RWPE2 (cell line): ENCODE measurements at regions not wholly inside any gene's neighbourhood (a gene's known extent, or its start where the extent isn't known, plus 50 kb on each side); places are given as distances from the start of the nearest gene placed in this dataset.

ENCODE experiments used
- ATAC-seq: fragments of 200-7000 bp; cut with Tn5 transposase; 3 replicates; pipeline ENCODE4 v1.9.1; 2021; ENCODE audit warnings: low read depth
- DNase-seq: peaks from one replicate; pipeline ENCODE4 v3.0.0-alpha.2; 2020; ENCODE audit warnings: low spot score
- H3K27ac ChIP-seq: fragments of 450-650 bp; 2 replicates; pipeline ENCODE4 v1.5.1; 2017; ENCODE audit warnings: mild to moderate bottlenecking; ENCODE audit not compliant: poor library complexity, severe bottlenecking
- H3K27me3 ChIP-seq: fragments of 250-450 bp; sonication (Bioruptor Pico); 2 replicates; pipeline ENCODE4 v1.5.1; 2021; ENCODE audit warnings: mild to moderate bottlenecking, moderate library complexity; ENCODE audit not compliant: insufficient read depth, poor library complexity, severe bottlenecking
- H3K36me3 ChIP-seq: fragments of 250-450 bp; sonication (Bioruptor Pico); 2 replicates; pipeline ENCODE4 v1.5.1; 2020; ENCODE audit warnings: low read depth, mild to moderate bottlenecking, moderate library complexity
- H3K4me1 ChIP-seq: fragments of 250-450 bp; sonication (Bioruptor Pico); 2 replicates; pipeline ENCODE4 v1.5.1; 2021; ENCODE audit warnings: mild to moderate bottlenecking, moderate library complexity; ENCODE audit not compliant: insufficient read depth, poor library complexity, severe bottlenecking
- H3K4me3 ChIP-seq: fragments of 250-450 bp; sonication (Bioruptor Pico); 2 replicates; pipeline ENCODE4 v1.5.1; 2021; ENCODE audit warnings: mild to moderate bottlenecking, moderate library complexity; ENCODE audit not compliant: severe bottlenecking
- H3K9me3 ChIP-seq: fragments of 250-450 bp; sonication (Bioruptor Pico); 2 replicates; pipeline ENCODE4 v1.5.1; 2021; ENCODE audit warnings: mild to moderate bottlenecking, moderate library complexity; ENCODE audit not compliant: severe bottlenecking
- TF ChIP-seq, protein P1 (sequence below): fragments of 450-650 bp; IDR thresholded peaks from one replicate; pipeline ENCODE4 v1.5.1; 2017; ENCODE audit warnings: mild to moderate bottlenecking, moderate library complexity; ENCODE audit not compliant: poor library complexity, severe bottlenecking

DNA sequence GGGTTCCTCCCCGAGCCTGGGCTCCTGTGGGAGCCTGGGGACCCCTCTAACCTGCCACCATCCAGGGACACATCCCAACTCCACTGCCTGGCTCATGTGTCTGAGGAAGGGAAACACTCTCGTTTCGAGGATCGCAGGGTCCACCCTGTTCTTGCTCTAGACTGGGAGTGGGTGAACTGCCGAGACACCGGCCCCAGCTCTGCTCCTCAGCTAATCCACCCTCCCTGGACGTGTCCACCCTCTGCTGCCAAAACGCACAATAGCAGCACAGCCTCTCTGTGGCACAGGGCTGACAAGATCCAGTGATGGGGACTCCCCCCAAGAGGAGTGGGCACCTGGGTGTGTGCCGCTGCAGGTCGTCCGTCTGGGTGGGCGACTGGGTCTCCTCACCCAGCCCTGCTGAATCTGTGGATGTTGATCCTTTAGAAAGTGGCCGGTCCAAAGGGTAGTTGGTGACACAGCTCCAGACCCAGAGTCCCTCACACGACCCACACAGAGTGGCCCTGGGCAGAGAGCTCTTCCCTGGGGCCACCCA is 65.2 kb upstream of the FAM20C start:
- H3K27me3 ChIP-seq: no peaks in the 10 kb centered on the region
- no peak overlapping the region for H3K4me3 ChIP-seq
- H3K27ac ChIP-seq: no peak overlapping the region
- H3K36me3 ChIP-seq: no peaks in the 10 kb centered on the region
- TF ChIP-seq, protein P1, sequence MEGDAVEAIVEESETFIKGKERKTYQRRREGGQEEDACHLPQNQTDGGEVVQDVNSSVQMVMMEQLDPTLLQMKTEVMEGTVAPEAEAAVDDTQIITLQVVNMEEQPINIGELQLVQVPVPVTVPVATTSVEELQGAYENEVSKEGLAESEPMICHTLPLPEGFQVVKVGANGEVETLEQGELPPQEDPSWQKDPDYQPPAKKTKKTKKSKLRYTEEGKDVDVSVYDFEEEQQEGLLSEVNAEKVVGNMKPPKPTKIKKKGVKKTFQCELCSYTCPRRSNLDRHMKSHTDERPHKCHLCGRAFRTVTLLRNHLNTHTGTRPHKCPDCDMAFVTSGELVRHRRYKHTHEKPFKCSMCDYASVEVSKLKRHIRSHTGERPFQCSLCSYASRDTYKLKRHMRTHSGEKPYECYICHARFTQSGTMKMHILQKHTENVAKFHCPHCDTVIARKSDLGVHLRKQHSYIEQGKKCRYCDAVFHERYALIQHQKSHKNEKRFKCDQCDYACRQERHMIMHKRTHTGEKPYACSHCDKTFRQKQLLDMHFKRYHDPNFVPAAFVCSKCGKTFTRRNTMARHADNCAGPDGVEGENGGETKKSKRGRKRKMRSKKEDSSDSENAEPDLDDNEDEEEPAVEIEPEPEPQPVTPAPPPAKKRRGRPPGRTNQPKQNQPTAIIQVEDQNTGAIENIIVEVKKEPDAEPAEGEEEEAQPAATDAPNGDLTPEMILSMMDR: no peak
- H3K4me1 ChIP-seq: no peaks in the 10 kb centered on the region
- ATAC-seq (no peak), DNase-seq (no peak)
- H3K9me3 ChIP-seq: no peaks in the 10 kb centered on the region

DNA sequence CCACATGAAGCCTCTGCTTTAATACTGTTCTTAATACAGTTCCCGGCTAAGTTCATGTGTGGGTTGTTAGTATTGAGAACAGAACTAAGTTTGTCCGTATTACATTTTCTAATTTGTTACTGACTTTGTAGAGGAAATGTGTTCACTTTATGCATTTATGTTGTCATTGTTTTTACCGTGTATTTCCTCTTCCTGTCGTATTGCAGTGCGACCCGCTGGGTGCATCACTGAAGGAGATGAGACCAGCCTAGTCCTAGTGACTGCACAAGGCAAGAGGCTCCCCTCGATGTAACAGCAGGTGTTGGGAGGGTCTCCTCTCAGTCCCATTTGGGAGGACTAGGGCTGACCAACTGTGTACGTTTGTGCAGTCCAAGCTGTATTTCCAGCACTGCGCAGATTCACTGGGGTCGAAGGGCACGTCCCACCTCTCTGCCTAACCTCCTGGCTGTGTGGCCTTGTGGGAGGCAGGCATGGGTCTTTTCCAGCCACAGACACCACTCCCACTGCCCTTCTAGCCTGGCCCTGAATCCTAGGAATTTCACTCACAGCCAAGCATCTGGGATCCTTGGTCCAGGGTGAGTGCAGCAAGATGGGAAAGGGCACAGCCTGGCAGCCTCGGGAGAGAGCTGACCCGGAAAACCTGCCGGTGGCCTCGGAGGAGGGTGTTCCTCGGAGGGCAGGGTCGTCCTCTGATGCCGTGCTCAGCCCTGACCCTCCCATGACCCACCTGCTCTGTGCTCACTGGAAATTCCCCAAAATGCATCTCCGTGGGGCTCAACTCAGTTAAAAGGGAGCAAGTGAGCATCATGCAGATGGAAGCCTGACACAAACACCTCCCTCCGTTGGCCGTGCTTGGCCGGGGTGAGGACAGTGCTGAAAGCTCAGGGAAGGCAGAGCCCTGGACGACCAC is 63.9 kb upstream of the FAM20C start:
- Histone ChIP-seq H3K4me1 (no peaks in the 10 kb centered on the region), H3K27me3 (no peaks in the 10 kb centered on the region), H3K9me3 (no peaks in the 10 kb centered on the region), H3K36me3 (no peaks in the 10 kb centered on the region), H3K4me3 (no peak overlapping the region), H3K27ac (no peak overlapping the region)
- ATAC-seq: no peak
- DNase-seq: no peak
- TF ChIP-seq, protein P1: no peak

DNA sequence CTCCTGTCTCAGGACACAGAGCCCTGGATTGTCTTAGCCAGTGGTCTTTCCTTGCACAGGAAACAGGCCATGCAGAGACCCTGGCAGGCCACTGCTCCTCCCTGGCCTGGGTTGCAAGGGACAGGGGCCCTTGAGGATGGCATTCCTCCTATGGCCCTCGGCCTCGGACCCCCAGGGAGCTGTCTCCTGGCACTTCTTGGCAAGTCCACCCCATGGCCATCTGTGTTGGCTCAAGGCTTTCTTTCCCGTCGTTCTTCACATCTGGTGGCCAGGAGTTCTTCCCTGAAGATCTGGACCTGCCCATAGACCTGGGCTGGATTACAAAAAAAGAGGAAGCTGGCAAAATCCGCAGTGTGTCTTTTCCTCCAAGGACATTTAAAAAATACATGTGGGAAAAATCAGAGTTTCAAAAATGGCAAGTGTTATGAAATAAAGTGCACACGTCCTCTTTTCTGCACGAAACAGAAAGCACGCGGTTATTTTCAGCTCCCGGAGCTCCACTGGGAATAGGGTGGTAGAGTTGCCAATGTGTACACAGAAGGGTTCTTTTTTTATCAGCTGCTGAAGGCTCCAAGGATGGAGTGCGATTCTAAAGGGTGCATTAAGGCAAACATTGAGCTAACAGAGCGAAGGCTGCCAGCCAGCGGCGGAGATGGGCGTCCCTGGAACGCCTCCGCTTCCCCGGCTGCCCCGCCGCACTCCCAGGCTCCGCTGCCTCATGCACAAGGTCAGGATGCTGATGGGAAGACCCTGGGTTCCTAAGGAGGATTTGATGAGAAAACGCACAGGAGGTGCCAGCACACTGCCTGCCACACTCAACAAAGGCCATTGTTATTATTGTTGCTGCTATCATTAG is 62.8 kb upstream of the FAM20C start:
- no peak for ATAC-seq
- Histone ChIP-seq H3K36me3 (no peaks in the 10 kb centered on the region), H3K4me1 (no peaks in the 10 kb centered on the region)

DNA sequence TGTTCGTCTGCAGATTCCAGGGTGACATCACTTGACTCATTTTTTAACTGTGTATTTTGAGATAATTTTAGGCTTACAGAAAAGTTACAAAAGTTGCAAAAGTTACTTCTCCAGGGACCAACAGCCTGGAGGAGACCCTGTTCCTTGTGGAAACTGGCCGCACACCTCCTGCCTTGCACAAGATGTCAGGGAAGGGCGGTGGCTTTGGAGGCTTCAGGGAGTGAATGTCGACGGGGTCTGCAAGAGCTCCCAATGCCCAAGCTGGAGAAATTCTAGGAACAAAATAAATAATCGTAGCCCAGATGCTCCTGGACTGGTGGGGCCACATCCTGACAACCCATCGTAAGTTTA is 62.2 kb upstream of the FAM20C start:
- Histone ChIP-seq H3K4me1 (no peaks in the 10 kb centered on the region), H3K4me3 (no peak overlapping the region), H3K27me3 (no peaks in the 10 kb centered on the region), H3K9me3 (no peaks in the 10 kb centered on the region), H3K27ac (no peak overlapping the region), H3K36me3 (no peaks in the 10 kb centered on the region)
- ATAC-seq: no peak
- no peak for DNase-seq
- TF ChIP-seq, protein P1: no peak

More for the DNA sequence above, 62.8 kb upstream of the FAM20C start:
- DNase-seq: no peak
- no peak overlapping the region for H3K4me3 ChIP-seq
- no peaks in the 10 kb centered on the region for H3K9me3 ChIP-seq
- no peak overlapping the region for H3K27ac ChIP-seq
- no peaks in the 10 kb centered on the region for H3K27me3 ChIP-seq
- TF ChIP-seq, protein P1: no peak
